22Rv1 (cell line): ENCODE measurements at regions not wholly inside any gene's neighbourhood (a gene's known extent, or its start where the extent isn't known, plus 50 kb on each side); places are given as distances from the start of the nearest gene placed in this dataset.
A peak's percentile ranks its signal among the peaks of the same experiment; 100 is the strongest.

Source experiments
- H3K27ac ChIP-seq: fragments of 450-650 bp; 2 replicates; pipeline ENCODE4 v1.5.1; 2017
- CTCF ChIP-seq: fragments of 450-650 bp; IDR thresholded peaks from 2 replicates; pipeline ENCODE4 v1.5.1; 2017; ENCODE audit warnings: mild to moderate bottlenecking
- ZFX ChIP-seq: fragments of 450-650 bp; IDR thresholded peaks from 2 replicates; pipeline ENCODE4 v1.6.1; 2017; ENCODE audit warnings: antibody characterized with exemption, borderline replicate concordance

- no peak overlapping the region for H3K27ac ChIP-seq
- no peak for TF ChIP-seq ZFX
- TF ChIP-seq CTCF: no peak
Measured at GRCh38 chr10:37634351-37634880, 223.0 kb downstream of the ZNF248 start.

GRCh38 chr10:37632641-37633040 lies 224.8 kb downstream of the ZNF248 start:
- H3K27ac ChIP-seq: no peak overlapping the region
- TF ChIP-seq ZFX (no peak), CTCF (no peak)

GRCh38 chr10:37623506-37623905 lies 233.9 kb downstream of the ZNF248 start:
- TF ChIP-seq CTCF: no peak
- no peak for TF ChIP-seq ZFX
- H3K27ac ChIP-seq: peak overlapping the region; percentile 34

GRCh38 chr10:37619336-37619735 lies 238.1 kb downstream of the ZNF248 start:
- TF ChIP-seq CTCF (no peak), ZFX (no peak)
- no peak overlapping the region for H3K27ac ChIP-seq

- H3K27ac ChIP-seq: no peak overlapping the region
- TF ChIP-seq CTCF: no peak
- no peak for TF ChIP-seq ZFX
Measured at GRCh38 chr10:37588299-37588698, 269.1 kb downstream of the ZNF248 start.

GRCh38 chr10:37584643-37585042 lies 272.8 kb downstream of the ZNF248 start:
- H3K27ac ChIP-seq: peak overlapping the region; percentile 40
- TF ChIP-seq CTCF: no peak
- TF ChIP-seq ZFX: no peak

GRCh38 chr10:37582237-37582636 lies 275.2 kb downstream of the ZNF248 start:
- TF ChIP-seq ZFX (no peak), CTCF (no peak)
- H3K27ac ChIP-seq: no peak overlapping the region
